Right cardiac atrium (tissue), 5 donors: ENCODE measurements at regions not wholly inside any gene's neighbourhood (a gene's known extent, or its start where the extent isn't known, plus 50 kb on each side); places are given as distances from the start of the nearest gene placed in this dataset.
"Not testable (repeated sequence)": the region's sequence is repeated elsewhere in the genome, so short reads cannot be mapped to it uniquely, and the experiment has no call there.

Source experiments
- ATAC-seq, 2 donors: fragments of 200-7000 bp; cut with Tn5 transposase; one replicate each; pipeline versions ENCODE4 v1.8.0 to v1.9.1; 2020; ENCODE audit warnings: moderate library complexity in 2 of 2, mild to moderate bottlenecking in 1 of 2
- DNase-seq, 3 donors: peaks; one replicate each; pipeline ENCODE4 v3.0.0-alpha.2; 2020
- H3K27ac ChIP-seq: one replicate; pipeline ENCODE4 v1.5.1; 2013; ENCODE audit warnings: mild to moderate bottlenecking, low read length, control low read depth, moderate library complexity
- H3K27me3 ChIP-seq: one replicate; pipeline ENCODE4 v1.6.1; 2013; ENCODE audit not compliant: control insufficient read depth, insufficient read depth
- H3K4me1 ChIP-seq: one replicate; pipeline ENCODE4 v1.6.1; 2013; ENCODE audit warnings: low read length; ENCODE audit not compliant: control insufficient read depth, insufficient read depth
- H3K4me3 ChIP-seq: one replicate; pipeline ENCODE4 v1.5.1; 2013; ENCODE audit warnings: low read length, control low read depth
- H3K9me3 ChIP-seq: one replicate; pipeline ENCODE4 v1.6.1; 2013; ENCODE audit warnings: low read length; ENCODE audit not compliant: control insufficient read depth
- WGBS: extraction: QIAGEN DNeasy Blood & Tissue Kit; methylation state at CpG from one replicate; pipeline ENCODE4 v1.1.7; 2013; 5-methylcytosine and 5-hydroxymethylcytosine counted together
- intact Hi-C, 4 donors: fragments of 100-400 bp; cut with DNase I; formaldehyde crosslinking; loops; one replicate each; pipeline versions ENCODE4 v1.11.0 to v1.14.0; 2022 to 2023
- donor health status: healthy with polysubstance abuse.
- donor health status: DM: no; HTN: yes; CAD: no.
- donor health status: DM: no; HTN: no; CAD: no.
- donor health status: DM: no; HTN: yes; CAD: no; lungs with severe emphysema.
- donor health status: DM: yes; HTN: yes; CAD: no.

- H3K4me3 ChIP-seq, ATAC-seq, H3K27me3 ChIP-seq, H3K4me1 ChIP-seq, H3K27ac ChIP-seq, DNase-seq, H3K9me3 ChIP-seq, intact Hi-C loops: not testable (repeated sequence)
- 92% methylated on average over 17 of the region's 17 CpGs for WGBS
Measured at GRCh38 chr18:14460364-14460763, 83.0 kb downstream of the POTEC start.

GRCh38 chr18:14459826-14460225 lies 83.6 kb downstream of the POTEC start:
- intact Hi-C loops, H3K4me3 ChIP-seq, H3K27me3 ChIP-seq, H3K4me1 ChIP-seq, ATAC-seq, H3K9me3 ChIP-seq, H3K27ac ChIP-seq: not testable (repeated sequence)
- 92% methylated on average over 23 of the region's 23 CpGs for WGBS
- peak in 1 of 3 donors; percentile 38 for DNase-seq

GRCh38 chr18:14458009-14458945 lies 85.1 kb downstream of the POTEC start:
- intact Hi-C loops, H3K27me3 ChIP-seq, ATAC-seq, H3K27ac ChIP-seq, H3K4me1 ChIP-seq, H3K9me3 ChIP-seq: not testable (repeated sequence)
- H3K4me3 ChIP-seq, result peak overlapping the region; percentile 29
- 11% methylated on average over 56 of the region's 62 CpGs for WGBS
- peak; percentile 58 to 85 (median 85) for DNase-seq

- intact Hi-C loops, H3K27ac ChIP-seq, H3K4me1 ChIP-seq, H3K27me3 ChIP-seq, ATAC-seq, H3K9me3 ChIP-seq: not testable (repeated sequence)
- H3K4me3 ChIP-seq, result peak overlapping the region; percentile 2
- peak; percentile 38 to 72 (median 71) for DNase-seq
- WGBS, result 1% methylated on average over 26 of the region's 46 CpGs
Measured at GRCh38 chr18:14450637-14451009, 92.8 kb downstream of the POTEC start.

DNA sequence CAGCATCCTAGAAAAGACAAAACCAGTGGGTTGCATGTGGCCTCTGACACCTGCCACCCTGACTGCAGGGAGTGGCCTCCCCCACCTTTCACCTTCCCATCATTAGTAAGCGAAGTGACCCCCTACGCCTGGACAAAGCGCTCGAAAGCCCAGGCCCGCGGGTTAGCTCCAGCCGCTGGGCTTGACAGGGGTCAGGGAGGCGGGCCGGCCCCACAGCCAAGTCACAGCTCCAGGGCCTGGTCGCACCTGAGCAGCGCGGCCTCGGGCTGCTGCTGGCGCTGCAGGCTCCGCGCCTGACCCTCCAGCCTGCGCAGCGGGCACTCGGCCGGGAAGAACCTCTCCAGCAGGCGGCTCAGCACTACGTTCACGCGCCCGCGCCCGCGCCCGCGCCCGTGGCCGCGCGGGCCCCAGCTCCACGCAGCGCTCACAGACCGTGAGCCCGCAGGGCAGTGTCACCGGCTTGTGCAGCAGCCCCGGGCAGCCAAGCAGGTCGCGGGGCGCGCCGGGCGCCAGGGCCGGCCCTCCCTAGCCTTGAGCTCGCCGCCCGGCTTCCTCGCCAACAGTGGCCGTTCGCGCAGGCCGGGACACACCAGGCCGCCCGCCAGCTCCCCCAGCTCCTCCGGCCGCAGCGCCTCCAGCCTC lies 93.3 kb downstream of the POTEC start:
- H3K4me3 ChIP-seq, result peak overlapping the region; percentile 29
- intact Hi-C loops, H3K27ac ChIP-seq, H3K9me3 ChIP-seq, H3K4me1 ChIP-seq, H3K27me3 ChIP-seq: not testable (repeated sequence)
- DNase-seq (peak; percentile 23 to 75 (median 60)), ATAC-seq (peak in 1 of 2 donors; percentile 58)
- WGBS, result 9% methylated on average over 51 of the region's 60 CpGs

DNA sequence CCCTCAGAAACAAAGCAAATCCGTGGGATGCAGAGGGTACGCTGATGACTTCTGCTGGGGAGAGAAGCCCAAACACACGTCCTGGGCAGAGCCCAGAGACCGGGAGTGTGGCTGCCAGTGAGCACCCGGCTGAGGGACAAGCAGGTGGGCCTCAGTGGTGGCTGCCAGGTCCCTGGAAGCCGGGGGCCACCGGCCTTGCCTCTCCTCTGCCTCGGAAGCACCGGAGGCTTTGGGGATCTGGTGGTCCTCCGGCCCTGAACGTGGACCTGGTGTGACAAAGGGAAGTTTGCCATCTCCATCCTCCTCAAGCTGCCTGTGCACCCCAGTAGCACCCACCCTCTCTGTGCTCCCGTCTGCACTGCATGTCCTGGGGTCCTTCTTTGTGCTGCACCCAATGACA lies 94.3 kb downstream of the POTEC start:
- DNase-seq, H3K4me3 ChIP-seq, H3K4me1 ChIP-seq, intact Hi-C loops, H3K27me3 ChIP-seq, H3K9me3 ChIP-seq, H3K27ac ChIP-seq, ATAC-seq: not testable (repeated sequence)
- WGBS, result 89% methylated on average over 9 of the region's 12 CpGs

- H3K4me1 ChIP-seq, H3K4me3 ChIP-seq, DNase-seq, H3K27ac ChIP-seq, intact Hi-C loops, H3K9me3 ChIP-seq, H3K27me3 ChIP-seq, ATAC-seq: not testable (repeated sequence)
- 85% methylated on average over 4 of the region's 4 CpGs for WGBS
Measured at GRCh38 chr18:14447715-14448114, 95.7 kb downstream of the POTEC start.

GRCh38 chr18:14435460-14435859 lies 107.9 kb downstream of the POTEC start:
- WGBS, result 56% methylated on average over 4 of the region's 4 CpGs
- H3K4me3 ChIP-seq, H3K4me1 ChIP-seq, ATAC-seq, DNase-seq, H3K27ac ChIP-seq, intact Hi-C loops, H3K27me3 ChIP-seq, H3K9me3 ChIP-seq: not testable (repeated sequence)

DNA sequence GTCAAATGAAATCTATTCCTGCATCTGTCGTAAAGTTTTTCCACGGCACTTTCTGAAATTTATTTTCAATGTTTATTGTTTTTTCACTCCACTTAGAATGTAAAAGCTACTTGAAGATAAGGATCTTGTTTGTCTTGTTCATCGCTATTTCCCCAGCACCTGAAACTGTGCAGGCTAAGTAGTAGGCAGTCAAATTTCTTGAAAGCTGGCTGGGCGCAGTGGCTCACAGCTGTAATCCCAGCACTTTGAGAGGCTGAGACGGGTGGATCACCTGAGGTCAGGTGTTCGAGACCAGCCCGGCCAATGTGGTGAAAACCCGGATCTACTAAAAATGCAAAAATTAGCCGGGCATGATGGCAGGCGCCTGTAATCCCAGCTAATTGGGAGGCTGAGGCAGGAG lies 111.0 kb downstream of the POTEC start:
- WGBS, result 95% methylated on average over 10 of the region's 10 CpGs
- H3K4me3 ChIP-seq, ATAC-seq, H3K4me1 ChIP-seq, H3K9me3 ChIP-seq, DNase-seq, H3K27me3 ChIP-seq, H3K27ac ChIP-seq, intact Hi-C loops: not testable (repeated sequence)

GRCh38 chr18:14431031-14431521 lies 112.3 kb downstream of the POTEC start:
- ATAC-seq, H3K27ac ChIP-seq, H3K27me3 ChIP-seq, H3K4me1 ChIP-seq, intact Hi-C loops, H3K9me3 ChIP-seq: not testable (repeated sequence)
- WGBS, result under 1% methylated on average over 46 of the region's 46 CpGs
- peak overlapping the region; percentile 35 for H3K4me3 ChIP-seq
- peak; percentile 63 to 85 (median 83) for DNase-seq

DNA sequence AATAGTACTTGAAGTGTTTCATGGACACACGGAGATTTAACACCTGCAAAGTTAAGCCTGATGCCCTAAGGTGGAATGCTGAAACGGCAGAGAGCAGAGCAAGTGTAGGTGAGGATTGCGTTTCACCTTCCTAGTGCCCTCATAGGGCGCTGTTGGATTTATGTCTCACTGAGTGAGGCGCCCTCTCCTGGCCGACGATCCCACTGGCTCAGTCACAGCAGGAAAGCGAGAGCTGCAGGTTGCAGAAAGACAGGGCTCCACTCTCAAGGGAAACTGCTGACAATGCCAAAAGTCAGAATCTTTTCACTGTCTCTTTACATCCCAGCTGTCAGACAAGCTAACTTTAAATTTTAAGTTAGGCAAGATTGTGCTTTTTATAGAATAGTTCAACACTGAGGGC lies 127.6 kb downstream of the POTEC start:
- WGBS, result 2% methylated on average over 8 of the region's 8 CpGs
- H3K27ac ChIP-seq, H3K9me3 ChIP-seq, intact Hi-C loops, ATAC-seq, DNase-seq, H3K4me3 ChIP-seq, H3K27me3 ChIP-seq, H3K4me1 ChIP-seq: not testable (repeated sequence)
